ENCODE measurements at regions not wholly inside any gene's neighbourhood (a gene's known extent, or its start where the extent isn't known, plus 50 kb on each side); places are given as distances from the start of the nearest gene placed in this dataset.

- no peak for TF ChIP-seq CTCF (IDR thresholded peaks at IDR 0.05; ENCODE audit: poor library complexity, severe bottlenecking)
- TF ChIP-seq MXI1 (conservative IDR thresholded peaks at IDR 0.05; ENCODE audit: poor library complexity, severe bottlenecking) = no peak
- no peak for TF ChIP-seq REST (IDR thresholded peaks at IDR 0.05; ENCODE audit: borderline replicate concordance)
Measured at GRCh38 chr6:23282252-23283021, 713.1 kb downstream of the HDGFL1 start.

Measured in neural cell (in vitro differentiated cells).